ENCODE measurements at regions not wholly inside any gene's neighbourhood (a gene's known extent, or its start where the extent isn't known, plus 50 kb on each side); places are given as distances from the start of the nearest gene placed in this dataset.

DNA sequence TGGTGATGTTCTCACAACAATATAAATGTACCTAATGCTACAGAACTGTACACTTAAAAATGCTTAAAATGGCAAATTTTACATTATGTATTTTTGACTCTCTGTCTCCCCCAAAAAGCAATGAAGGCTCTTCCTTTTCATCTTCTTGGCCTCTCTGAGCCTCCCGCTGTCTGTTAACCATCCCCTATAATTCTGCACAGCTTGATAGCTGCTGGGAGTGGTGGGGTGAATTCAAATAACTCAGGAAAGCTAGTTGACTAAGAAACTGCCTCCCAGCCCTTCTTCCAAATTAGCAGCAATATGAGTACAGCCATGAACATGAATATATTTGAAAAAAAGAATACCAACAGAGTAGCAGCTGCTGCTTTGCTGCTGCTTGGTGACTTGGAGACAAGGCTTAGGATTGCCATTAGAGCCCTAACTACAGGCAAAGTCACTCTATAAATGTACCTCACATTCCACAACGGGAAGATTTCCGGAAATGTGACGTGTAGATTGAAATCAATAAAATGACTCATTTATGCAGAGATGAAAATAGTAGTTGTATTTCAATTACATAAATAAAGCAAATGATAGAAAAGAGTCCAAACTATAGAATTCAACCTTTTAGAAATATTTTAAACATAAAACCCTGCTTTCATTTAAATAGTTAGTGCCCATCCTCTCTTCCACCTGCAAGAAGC is 200.1 kb upstream of the HEY2 start (continued):
- TF ChIP-seq, protein P1, sequence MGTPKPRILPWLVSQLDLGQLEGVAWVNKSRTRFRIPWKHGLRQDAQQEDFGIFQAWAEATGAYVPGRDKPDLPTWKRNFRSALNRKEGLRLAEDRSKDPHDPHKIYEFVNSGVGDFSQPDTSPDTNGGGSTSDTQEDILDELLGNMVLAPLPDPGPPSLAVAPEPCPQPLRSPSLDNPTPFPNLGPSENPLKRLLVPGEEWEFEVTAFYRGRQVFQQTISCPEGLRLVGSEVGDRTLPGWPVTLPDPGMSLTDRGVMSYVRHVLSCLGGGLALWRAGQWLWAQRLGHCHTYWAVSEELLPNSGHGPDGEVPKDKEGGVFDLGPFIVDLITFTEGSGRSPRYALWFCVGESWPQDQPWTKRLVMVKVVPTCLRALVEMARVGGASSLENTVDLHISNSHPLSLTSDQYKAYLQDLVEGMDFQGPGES (IDR thresholded peaks at IDR 0.05; ENCODE audit: low read depth, low read length): no peak
- no peak for TF ChIP-seq FOXJ3 (CRISPR knock-in tag; IDR thresholded peaks at IDR 0.05)

DNA sequence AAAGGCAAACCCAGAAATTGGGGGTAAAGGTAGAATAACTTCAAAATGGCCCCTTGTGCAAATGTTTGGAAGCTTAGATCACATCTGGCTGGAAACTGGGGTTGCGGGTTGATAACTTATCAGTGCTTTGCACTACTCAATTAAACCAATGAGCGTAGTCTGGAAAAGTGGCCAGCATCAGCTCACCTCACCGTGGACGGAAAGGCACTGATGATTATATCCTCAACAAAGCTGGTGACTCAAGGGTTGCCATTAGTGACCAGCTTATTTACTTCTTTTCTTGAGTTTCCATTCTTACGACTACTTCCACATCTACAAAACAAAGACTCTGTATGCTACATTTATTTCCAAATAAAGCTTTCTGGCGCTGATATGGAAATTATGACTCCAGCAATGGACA is 198.5 kb upstream of the HEY2 start:
- 10% methylated on average over 6 of the region's 6 CpGs for WGBS (ENCODE audit: low lambda C conversion rate)
- Histone ChIP-seq H4K20me1 (ENCODE audit: insufficient read depth) (no peaks in the 10 kb centered on the region), H3K79me2 (ENCODE audit: insufficient read depth) (no peaks in the 10 kb centered on the region), H3K27me3 (ENCODE audit: insufficient read depth) (no peaks in the 10 kb centered on the region), H3K4me2 (no peak overlapping the region), H3F3A (replicated peaks; ENCODE audit: insufficient read depth) (no peaks in the 10 kb centered on the region), H3K9ac (no peak overlapping the region), H3K4me3 (ENCODE audit: low read depth in 2 of 2, low read length in 1 of 2) (no peak overlapping the region), H3K9me2 (no peaks in the 10 kb centered on the region), H3K36me3 (replicated peaks in 1 of 2; ENCODE audit: control insufficient read depth in 1 of 2, insufficient read depth in 2 of 2, low read length in 1 of 2) (no peaks in the 10 kb centered on the region), H3K9me3 (no peaks in the 10 kb centered on the region), H3K27ac (ENCODE audit: low read depth in 2 of 2, low read length in 1 of 2) (no peak overlapping the region), H2AFZ (ENCODE audit: low read depth) (no peak overlapping the region), H3K4me1 (ENCODE audit: control insufficient read depth in 1 of 2, insufficient read depth in 2 of 2, low read depth in 1 of 2, low read length in 1 of 2) (no peaks in the 10 kb centered on the region)
- CTCF ChIA-PET: no interaction called here
- DNase-seq: no peak
- POLR2A ChIA-PET: no interaction called here
- TF ChIP-seq SMC3 (IDR thresholded peaks at IDR 0.05; ENCODE audit: low read depth, low read length): no peak
- TF ChIP-seq MXI1 (IDR thresholded peaks at IDR 0.05; ENCODE audit: low read depth, low read length): no peak
- TF ChIP-seq TEAD4 (IDR thresholded peaks at IDR 0.05; ENCODE audit: borderline replicate concordance, insufficient read depth): no peak
- no peak for TF ChIP-seq NFIC (IDR thresholded peaks at IDR 0.05; ENCODE audit: borderline replicate concordance)
- no peak for TF ChIP-seq SIN3A (IDR thresholded peaks at IDR 0.05; ENCODE audit: borderline replicate concordance, low read depth, low read length)

DNA sequence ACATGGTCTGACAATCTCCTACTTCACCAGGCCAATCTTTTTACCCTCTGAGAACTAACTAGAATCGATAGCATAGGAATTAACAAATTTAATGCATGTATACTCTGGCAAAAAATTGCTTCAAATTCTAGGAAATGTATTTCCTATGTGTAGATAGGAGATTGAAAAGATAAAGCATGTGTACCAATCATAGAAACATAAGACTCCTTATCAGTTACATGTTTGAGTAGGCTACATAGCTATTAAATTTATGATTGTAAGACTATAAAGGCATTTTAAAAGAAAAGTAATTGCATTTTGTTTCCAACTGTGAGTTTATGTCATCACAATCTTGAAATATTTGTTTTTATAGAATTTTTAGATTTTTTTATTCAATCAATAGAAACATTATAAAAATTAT is 196.6 kb upstream of the HEY2 start:
- Histone ChIP-seq H3K9me3 (no peaks in the 10 kb centered on the region), H3F3A (replicated peaks; ENCODE audit: insufficient read depth) (no peaks in the 10 kb centered on the region), H3K9me2 (no peaks in the 10 kb centered on the region), H3K9ac (no peak overlapping the region), H3K79me2 (ENCODE audit: insufficient read depth) (no peaks in the 10 kb centered on the region), H3K36me3 (replicated peaks in 1 of 2; ENCODE audit: control insufficient read depth in 1 of 2, insufficient read depth in 2 of 2, low read length in 1 of 2) (no peaks in the 10 kb centered on the region), H3K4me2 (no peak overlapping the region), H3K27ac (ENCODE audit: low read depth in 2 of 2, low read length in 1 of 2) (no peak overlapping the region), H2AFZ (ENCODE audit: low read depth) (no peak overlapping the region), H3K27me3 (ENCODE audit: insufficient read depth) (no peaks in the 10 kb centered on the region), H3K4me3 (ENCODE audit: low read depth in 2 of 2, low read length in 1 of 2) (no peak overlapping the region), H3K4me1 (ENCODE audit: control insufficient read depth in 1 of 2, insufficient read depth in 2 of 2, low read depth in 1 of 2, low read length in 1 of 2) (no peaks in the 10 kb centered on the region), H4K20me1 (ENCODE audit: insufficient read depth) (no peaks in the 10 kb centered on the region)
- DNase-seq: no peak
- POLR2A ChIA-PET: no interaction called here
- CTCF ChIA-PET: interaction anchor here (0.7 kb wide), 1 partner anchor 9 kb away, joined by 3 read pairs; no protein-coding TSS in a partner anchor
- TF ChIP-seq RCOR1 (IDR thresholded peaks at IDR 0.05; ENCODE audit: low read length) (no peak), MEF2A (IDR thresholded peaks at IDR 0.05; ENCODE audit: borderline replicate concordance, low read depth) (no peak)
- TF ChIP-seq, protein P2, sequence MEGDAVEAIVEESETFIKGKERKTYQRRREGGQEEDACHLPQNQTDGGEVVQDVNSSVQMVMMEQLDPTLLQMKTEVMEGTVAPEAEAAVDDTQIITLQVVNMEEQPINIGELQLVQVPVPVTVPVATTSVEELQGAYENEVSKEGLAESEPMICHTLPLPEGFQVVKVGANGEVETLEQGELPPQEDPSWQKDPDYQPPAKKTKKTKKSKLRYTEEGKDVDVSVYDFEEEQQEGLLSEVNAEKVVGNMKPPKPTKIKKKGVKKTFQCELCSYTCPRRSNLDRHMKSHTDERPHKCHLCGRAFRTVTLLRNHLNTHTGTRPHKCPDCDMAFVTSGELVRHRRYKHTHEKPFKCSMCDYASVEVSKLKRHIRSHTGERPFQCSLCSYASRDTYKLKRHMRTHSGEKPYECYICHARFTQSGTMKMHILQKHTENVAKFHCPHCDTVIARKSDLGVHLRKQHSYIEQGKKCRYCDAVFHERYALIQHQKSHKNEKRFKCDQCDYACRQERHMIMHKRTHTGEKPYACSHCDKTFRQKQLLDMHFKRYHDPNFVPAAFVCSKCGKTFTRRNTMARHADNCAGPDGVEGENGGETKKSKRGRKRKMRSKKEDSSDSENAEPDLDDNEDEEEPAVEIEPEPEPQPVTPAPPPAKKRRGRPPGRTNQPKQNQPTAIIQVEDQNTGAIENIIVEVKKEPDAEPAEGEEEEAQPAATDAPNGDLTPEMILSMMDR (IDR thresholded peaks at IDR 0.05): no peak
- TF ChIP-seq, protein P3, sequence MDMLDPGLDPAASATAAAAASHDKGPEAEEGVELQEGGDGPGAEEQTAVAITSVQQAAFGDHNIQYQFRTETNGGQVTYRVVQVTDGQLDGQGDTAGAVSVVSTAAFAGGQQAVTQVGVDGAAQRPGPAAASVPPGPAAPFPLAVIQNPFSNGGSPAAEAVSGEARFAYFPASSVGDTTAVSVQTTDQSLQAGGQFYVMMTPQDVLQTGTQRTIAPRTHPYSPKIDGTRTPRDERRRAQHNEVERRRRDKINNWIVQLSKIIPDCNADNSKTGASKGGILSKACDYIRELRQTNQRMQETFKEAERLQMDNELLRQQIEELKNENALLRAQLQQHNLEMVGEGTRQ (IDR thresholded peaks at IDR 0.05; ENCODE audit: borderline replicate concordance, low read depth, low read length): no peak
- TF ChIP-seq, protein P4, sequence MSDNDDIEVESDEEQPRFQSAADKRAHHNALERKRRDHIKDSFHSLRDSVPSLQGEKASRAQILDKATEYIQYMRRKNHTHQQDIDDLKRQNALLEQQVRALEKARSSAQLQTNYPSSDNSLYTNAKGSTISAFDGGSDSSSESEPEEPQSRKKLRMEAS (IDR thresholded peaks at IDR 0.05; ENCODE audit: low read depth): no peak
- WGBS (ENCODE audit: low lambda C conversion rate): 0% methylated on average over 1 of the region's 1 CpG
